Spinal cord (tissue), 9 donors: ENCODE measurements at regions not wholly inside any gene's neighbourhood (a gene's known extent, or its start where the extent isn't known, plus 50 kb on each side); places are given as distances from the start of the nearest gene placed in this dataset.
"Not testable (repeated sequence)": the region's sequence is repeated elsewhere in the genome, so short reads cannot be mapped to it uniquely, and the experiment has no call there.

Source experiments
- DNase-seq, 6 donors: peaks; one replicate each; pipeline versions ENCODE4 v3.0.0 to v3.0.0-alpha.2; 2013 to 2015; ENCODE audit warnings: low spot score in 6 of 6, low read depth in 4 of 6
- H3K27ac ChIP-seq: one replicate; pipeline ENCODE4 v1.5.1; 2013; ENCODE audit warnings: low read depth, low read length, control low read depth
- H3K27me3 ChIP-seq: one replicate; pipeline ENCODE4 v1.6.1; 2013; ENCODE audit warnings: low read length; ENCODE audit not compliant: control insufficient read depth, insufficient read depth
- H3K36me3 ChIP-seq: one replicate; pipeline ENCODE4 v1.6.1; 2013; ENCODE audit warnings: low read length; ENCODE audit not compliant: control insufficient read depth, insufficient read depth
- H3K4me1 ChIP-seq: one replicate; pipeline ENCODE4 v1.6.1; 2013; ENCODE audit warnings: low read length; ENCODE audit not compliant: control insufficient read depth, insufficient read depth
- H3K4me3 ChIP-seq: one replicate; pipeline ENCODE4 v1.5.1; 2013; ENCODE audit warnings: low read depth, low read length, control low read depth
- H3K9me3 ChIP-seq: one replicate; pipeline ENCODE4 v1.6.1; 2013; ENCODE audit warnings: low read length; ENCODE audit not compliant: control insufficient read depth, insufficient read depth
- WGBS: methylation state at CpG from one replicate; pipeline ENCODE4 v1.1.5; 2013; ENCODE audit warnings: missing lambda C conversion rate; ENCODE audit not compliant: insufficient coverage; 5-methylcytosine and 5-hydroxymethylcytosine counted together
- donor health status: healthy.

DNA sequence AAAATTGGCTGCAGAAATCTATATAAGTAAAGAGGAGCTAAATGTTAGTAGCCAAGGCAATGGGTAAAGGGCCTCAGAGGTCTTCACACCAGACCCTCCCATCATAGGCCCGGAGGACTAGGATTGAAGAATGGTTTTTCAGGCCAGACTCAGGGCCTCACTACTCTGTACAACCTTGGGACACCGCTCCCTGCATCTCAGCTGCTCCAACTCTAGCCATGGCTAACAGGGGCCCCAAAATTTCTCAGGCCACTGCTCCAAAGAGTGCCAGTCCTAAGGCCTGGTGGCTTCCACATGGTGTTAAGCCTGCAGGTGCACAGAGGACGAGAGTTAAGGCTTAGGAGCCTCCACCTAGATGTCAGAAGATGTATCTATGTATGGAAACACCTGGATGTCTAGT lies 155.5 kb upstream of the MGAT4C start:
- 81% methylated on average over 2 of the region's 3 CpGs for WGBS
- H3K9me3 ChIP-seq, result no peaks in the 10 kb centered on the region
- H3K4me1 ChIP-seq, result no peaks in the 10 kb centered on the region
- no peak overlapping the region for H3K4me3 ChIP-seq
- no peaks in the 10 kb centered on the region for H3K36me3 ChIP-seq
- no peak for DNase-seq
- no peaks in the 10 kb centered on the region for H3K27me3 ChIP-seq
- H3K27ac ChIP-seq, result no peak overlapping the region

DNA sequence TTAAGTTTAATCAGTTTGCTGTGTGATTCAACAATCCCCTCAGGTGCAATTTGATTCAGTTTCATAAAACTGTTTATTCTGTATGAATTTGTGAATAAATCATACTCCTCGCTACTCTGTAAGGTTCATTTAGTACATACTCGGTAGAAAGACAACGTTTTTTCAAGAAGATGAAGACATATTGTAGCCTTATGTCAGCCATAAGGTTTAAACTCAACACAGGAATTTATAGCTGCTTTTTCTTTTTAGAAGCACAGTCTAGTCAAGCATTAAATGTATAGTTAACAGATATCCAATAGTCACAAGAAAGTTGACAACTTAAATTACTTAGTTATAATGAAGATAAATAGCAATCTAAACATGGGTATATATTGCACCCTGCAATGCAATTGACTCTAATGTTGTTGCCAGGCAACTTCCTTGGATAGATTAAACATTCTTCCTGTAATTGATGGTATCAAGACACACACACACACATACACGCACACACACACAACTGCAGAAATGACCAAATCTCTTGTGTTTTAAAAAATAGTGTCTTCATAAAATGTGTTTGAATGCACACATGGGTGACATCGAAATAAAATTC lies 151.5 kb upstream of the MGAT4C start:
- no peaks in the 10 kb centered on the region for H3K36me3 ChIP-seq
- peak in 2 of 6 donors; percentile 6 to 60 for DNase-seq
- no peaks in the 10 kb centered on the region for H3K9me3 ChIP-seq
- H3K4me1 ChIP-seq, result no peaks in the 10 kb centered on the region
- H3K27me3 ChIP-seq, result no peaks in the 10 kb centered on the region
- H3K27ac ChIP-seq, result no peak overlapping the region
- whole genome bisulfite sequencing, result no CpG with 5 or more reads among the region's 5 CpGs
- no peak overlapping the region for H3K4me3 ChIP-seq

DNA sequence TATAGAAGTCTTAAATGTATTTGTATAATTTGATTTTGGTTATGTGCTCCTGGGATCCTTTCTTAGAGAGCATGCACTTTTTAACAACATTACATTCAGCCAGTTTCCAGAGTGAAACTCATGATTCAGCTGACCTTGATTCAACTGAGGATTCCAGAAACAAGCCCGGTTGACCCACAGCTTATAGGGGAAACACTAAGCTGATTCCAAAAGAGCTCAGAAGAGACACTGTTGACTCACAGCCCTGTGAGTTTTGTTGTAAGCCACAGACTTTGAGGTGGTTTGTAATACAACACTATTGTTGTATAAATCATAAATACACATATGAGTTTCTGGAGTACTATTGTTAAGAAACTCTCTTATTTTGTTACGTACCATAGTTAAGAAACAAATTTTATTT lies 133.8 kb upstream of the MGAT4C start:
- Histone ChIP-seq H3K27ac (no peak overlapping the region), H3K4me3 (no peak overlapping the region), H3K36me3 (no peaks in the 10 kb centered on the region), H3K4me1 (no peaks in the 10 kb centered on the region), H3K27me3 (no peaks in the 10 kb centered on the region), H3K9me3 (no peaks in the 10 kb centered on the region)
- 86% methylated on average over 1 of the region's 2 CpGs for WGBS
- DNase-seq, result no peak

DNA sequence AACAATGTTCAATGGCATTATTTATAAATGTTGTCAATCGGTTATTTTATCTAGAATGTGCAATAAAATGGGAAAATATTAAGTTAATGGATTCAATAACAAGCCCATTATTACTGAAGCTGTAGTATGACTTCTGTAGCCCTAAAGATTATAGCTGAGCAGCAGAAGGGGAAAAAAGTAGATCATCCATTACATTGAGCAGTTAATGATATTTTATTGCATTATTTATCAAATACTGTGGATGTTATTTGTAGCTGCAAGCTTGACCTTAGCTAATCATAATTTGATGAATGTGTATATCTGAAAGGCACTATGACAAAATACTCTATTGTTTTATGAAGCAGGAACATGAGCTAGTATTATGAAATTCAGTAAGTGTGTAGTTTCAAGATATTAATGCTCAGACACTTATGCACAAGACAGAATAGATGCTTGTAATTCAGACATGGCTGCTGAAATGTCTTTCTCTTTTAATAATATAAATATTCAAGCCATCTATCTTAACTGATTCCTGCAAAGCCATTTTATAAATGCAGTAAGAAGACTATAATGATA lies 131.5 kb upstream of the MGAT4C start:
- Histone ChIP-seq H3K36me3 (no peaks in the 10 kb centered on the region), H3K4me1 (no peaks in the 10 kb centered on the region), H3K27me3 (no peaks in the 10 kb centered on the region), H3K4me3 (no peak overlapping the region), H3K27ac (no peak overlapping the region), H3K9me3 (no peaks in the 10 kb centered on the region)
- peak in 1 of 6 donors; percentile 26 for DNase-seq
- WGBS, result no CpG with 5 or more reads among the region's 1 CpG

DNA sequence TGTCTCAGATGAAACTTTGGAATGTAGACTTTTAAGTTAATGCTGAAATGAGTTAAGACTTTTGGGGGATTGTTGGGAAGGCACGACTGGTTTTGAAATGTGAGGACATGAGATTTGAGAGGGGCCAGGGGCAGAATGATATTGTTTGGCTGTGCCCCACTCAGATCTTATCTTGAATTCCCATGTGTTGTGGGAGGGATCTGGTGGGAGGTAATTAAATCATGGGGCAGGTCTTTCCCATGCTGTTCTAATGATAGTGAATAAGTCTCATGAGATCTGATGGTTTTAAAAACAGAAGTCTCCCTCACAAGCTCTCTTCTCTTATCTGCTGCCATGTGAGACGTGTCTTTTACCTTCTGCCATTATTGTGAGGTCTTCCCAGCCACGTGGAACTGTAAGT lies 127.6 kb upstream of the MGAT4C start:
- not testable (repeated sequence) for H3K36me3 ChIP-seq, H3K27me3 ChIP-seq, H3K4me1 ChIP-seq, DNase-seq, H3K4me3 ChIP-seq, H3K9me3 ChIP-seq, H3K27ac ChIP-seq
- 93% methylated on average over 1 of the region's 3 CpGs for WGBS

DNA sequence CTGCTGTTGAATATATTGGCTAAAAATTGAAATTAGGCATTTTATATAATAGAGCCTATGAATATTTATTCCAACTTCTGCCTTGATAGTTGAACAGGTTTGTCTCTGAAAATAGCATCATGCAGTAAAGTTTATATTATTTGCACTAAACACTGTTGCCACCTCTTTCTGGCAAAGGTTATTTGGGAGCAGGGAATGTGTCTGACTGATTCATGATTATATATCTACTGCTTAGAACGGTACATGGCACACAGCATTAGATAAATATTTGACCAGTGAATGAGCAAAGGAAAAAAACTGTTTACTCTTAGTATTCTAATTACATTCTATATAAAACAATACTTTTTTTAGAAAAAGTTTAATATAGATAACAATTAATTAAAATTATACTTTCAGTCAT lies 123.1 kb upstream of the MGAT4C start:
- Histone ChIP-seq H3K27ac (no peak overlapping the region), H3K27me3 (no peaks in the 10 kb centered on the region), H3K9me3 (no peaks in the 10 kb centered on the region), H3K4me1 (no peaks in the 10 kb centered on the region), H3K36me3 (no peaks in the 10 kb centered on the region), H3K4me3 (no peak overlapping the region)
- DNase-seq, result no peak
- no CpG with 5 or more reads among the region's 1 CpG for WGBS

DNA sequence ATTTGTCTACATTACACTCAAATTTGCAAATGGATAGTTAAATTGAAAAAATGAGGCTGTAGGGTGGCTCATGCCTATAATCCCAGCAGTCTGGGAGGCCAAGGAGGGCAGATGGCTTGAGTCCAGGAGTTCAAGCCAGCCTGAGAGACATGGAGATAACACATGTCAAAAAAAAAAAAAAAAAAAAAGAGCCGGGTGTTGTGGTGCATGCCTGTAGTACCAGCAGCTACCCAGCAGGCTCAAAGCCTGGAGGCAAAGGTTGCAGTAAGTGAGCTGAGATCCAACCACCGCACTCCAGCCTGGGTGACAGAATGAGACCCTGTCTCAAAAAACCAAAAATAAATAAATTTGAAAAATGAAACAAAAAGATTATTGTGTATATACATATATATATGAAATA lies 119.9 kb upstream of the MGAT4C start:
- Histone ChIP-seq H3K27ac (no peak overlapping the region), H3K4me3 (no peak overlapping the region), H3K36me3 (no peaks in the 10 kb centered on the region), H3K27me3 (no peaks in the 10 kb centered on the region), H3K9me3 (no peaks in the 10 kb centered on the region), H3K4me1 (no peaks in the 10 kb centered on the region)
- DNase-seq, result no peak
- WGBS, result no CpG with 5 or more reads among the region's 2 CpGs

DNA sequence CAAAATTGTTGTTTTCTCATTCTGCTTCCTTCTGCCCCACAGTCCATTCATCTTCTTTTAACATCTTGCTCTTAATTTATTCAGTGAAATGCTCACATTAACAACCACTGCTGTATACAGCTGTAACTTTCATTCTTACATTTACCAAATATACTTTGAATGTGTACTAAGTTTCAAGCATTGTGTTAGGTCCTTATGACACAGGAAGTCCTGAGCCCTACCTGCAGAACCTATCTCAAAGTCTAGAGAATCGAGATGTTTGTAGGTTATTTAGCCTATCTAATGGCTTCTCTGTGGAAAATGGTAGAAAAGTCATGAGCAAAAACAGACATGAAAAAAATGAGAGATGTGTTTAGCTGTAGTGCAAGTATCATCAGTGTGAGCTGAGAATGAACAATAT lies 117.6 kb upstream of the MGAT4C start:
- Histone ChIP-seq H3K27me3 (no peaks in the 10 kb centered on the region), H3K9me3 (no peaks in the 10 kb centered on the region), H3K27ac (no peak overlapping the region), H3K4me3 (no peak overlapping the region), H3K4me1 (no peaks in the 10 kb centered on the region), H3K36me3 (no peaks in the 10 kb centered on the region)
- DNase-seq, result no peak
- 91% methylated on average over 1 of the region's 1 CpG for WGBS

DNA sequence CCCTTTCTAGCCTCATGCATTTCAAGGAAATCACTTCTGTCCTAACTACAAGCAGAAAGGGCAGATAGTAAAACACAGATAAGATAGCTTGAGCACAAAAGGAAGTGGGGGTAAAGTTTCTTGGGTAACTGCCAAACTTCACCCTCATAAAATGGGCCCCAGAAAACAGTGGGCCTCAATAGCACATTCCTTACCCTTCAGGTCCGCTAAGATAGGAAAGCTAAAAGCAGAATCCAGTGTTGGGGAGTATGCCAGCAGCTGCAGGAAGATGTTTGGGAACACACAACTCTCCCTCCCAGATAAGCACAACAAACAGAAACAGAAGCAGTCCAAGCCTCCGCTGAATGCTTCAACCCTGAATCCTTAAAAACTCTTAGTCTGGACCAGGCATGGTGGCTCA lies 110.9 kb upstream of the MGAT4C start:
- Histone ChIP-seq H3K27me3 (no peaks in the 10 kb centered on the region), H3K4me1 (no peaks in the 10 kb centered on the region), H3K36me3 (no peaks in the 10 kb centered on the region), H3K9me3 (no peaks in the 10 kb centered on the region), H3K4me3 (no peak overlapping the region), H3K27ac (no peak overlapping the region)
- no CpG with 5 or more reads among the region's 2 CpGs for WGBS
- no peak for DNase-seq

DNA sequence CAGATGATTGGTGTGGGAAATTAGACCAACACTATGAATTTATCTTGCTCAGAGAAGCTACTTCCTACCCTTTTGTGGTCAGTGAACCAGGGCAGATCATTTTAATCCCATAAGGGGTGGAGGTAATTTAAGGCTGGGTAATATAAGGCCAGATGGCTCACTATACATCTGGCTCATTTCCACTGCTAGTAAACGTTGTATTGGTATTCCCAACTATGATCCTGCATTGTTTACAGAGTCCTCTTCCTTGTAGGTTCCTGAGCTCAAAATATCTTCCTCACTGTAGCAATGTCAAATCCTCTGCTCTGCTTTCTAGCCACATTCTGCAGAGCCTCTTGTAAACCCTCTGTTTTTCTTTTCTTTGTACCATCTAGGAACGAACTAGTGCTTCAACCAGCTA lies 93.0 kb upstream of the MGAT4C start:
- H3K36me3 ChIP-seq, result no peaks in the 10 kb centered on the region
- no peaks in the 10 kb centered on the region for H3K4me1 ChIP-seq
- no peaks in the 10 kb centered on the region for H3K27me3 ChIP-seq
- no peak overlapping the region for H3K4me3 ChIP-seq
- WGBS, result 51% methylated on average over 2 of the region's 2 CpGs
- peak in 1 of 6 donors; percentile 31 for DNase-seq
- no peak overlapping the region for H3K27ac ChIP-seq
- H3K9me3 ChIP-seq, result no peaks in the 10 kb centered on the region
